IMR-90 (cell line): ENCODE measurements at regions not wholly inside any gene's neighbourhood (a gene's known extent, or its start where the extent isn't known, plus 50 kb on each side); places are given as distances from the start of the nearest gene placed in this dataset.

Experiments
- ATAC-seq: fragments of 200-7000 bp; cut with Tn5 transposase; 2 replicates; pipeline ENCODE4 v1.9.1; 2020; ENCODE audit warnings: low read depth, mild to moderate bottlenecking, moderate library complexity
- BruUV-seq: library from RNA; stranded (reverse); fragments of 400-500 nt; replicated peaks from 2 replicates; lab custom pipeline; 2021; lab: Mats Ljungman, UMichigan
- CTCF ChIA-PET: fragments of 300-600 bp; formaldehyde crosslinking; extraction: SDS; loops from one replicate; lab custom pipeline; 2021; ENCODE audit warnings: antibody characterized with exemption; lab: Yijun Ruan, JAX
- POLR2A ChIA-PET: fragments of 300-600 bp; sonication (Branson Sonifier 250); formaldehyde crosslinking; loops from one replicate; lab custom pipeline; 2022; ENCODE audit warnings: antibody characterized with exemption; ENCODE audit not compliant: unreplicated experiment; lab: Charles Lee
- DNase-seq: peaks from one replicate; pipeline ENCODE4 v3.0.0; 2013
- H2AFZ ChIP-seq: replicated peaks from 2 replicates; pipeline ENCODE3; 2013; ENCODE audit warnings: low read length, mild to moderate bottlenecking; ENCODE audit not compliant: poor library complexity
- H2AK5ac ChIP-seq: 2 replicates; pipeline ENCODE4 v1.6.1; 2013; ENCODE audit warnings: low read depth, low read length, inconsistent platforms
- H2AK9ac ChIP-seq: replicated peaks from 2 replicates; pipeline ENCODE3; 2013; ENCODE audit warnings: mild to moderate bottlenecking, low read depth, low read length, moderate library complexity; ENCODE audit not compliant: poor library complexity
- H2BK120ac ChIP-seq: 2 replicates; pipeline ENCODE4 v1.6.1; 2013; ENCODE audit warnings: low read depth, low read length, inconsistent platforms
- H2BK15ac ChIP-seq: 3 replicates; pipeline ENCODE4 v1.6.1; 2013; ENCODE audit warnings: low read depth, low read length, inconsistent platforms
- H2BK20ac ChIP-seq: 2 replicates; pipeline ENCODE4 v1.6.1; 2013; ENCODE audit warnings: low read depth, mild to moderate bottlenecking, inconsistent platforms, low read length, moderate library complexity
- H2BK5ac ChIP-seq: 2 replicates; pipeline ENCODE4 v1.6.1; 2013; ENCODE audit warnings: mild to moderate bottlenecking, low read depth, low read length, inconsistent platforms; ENCODE audit not compliant: poor library complexity, severe bottlenecking
- H3K14ac ChIP-seq: replicated peaks from 2 replicates; pipeline ENCODE4 v1.6.1; 2013; ENCODE audit warnings: low read depth, low read length, inconsistent platforms
- H3K18ac ChIP-seq: 2 replicates; pipeline ENCODE4 v1.6.1; 2013; ENCODE audit warnings: low read depth, low read length, control low read depth
- H3K23ac ChIP-seq: 2 replicates; pipeline ENCODE4 v1.6.1; 2013; ENCODE audit warnings: low read depth, low read length, inconsistent platforms
- H3K27ac ChIP-seq: 2 replicates; pipeline ENCODE4 v1.5.1; 2013; ENCODE audit warnings: mild to moderate bottlenecking, control low read depth, low read length; ENCODE audit not compliant: insufficient read depth
- H3K27me3 ChIP-seq: 2 replicates; pipeline ENCODE4 v1.6.1; 2013; ENCODE audit warnings: low read length; ENCODE audit not compliant: control insufficient read depth, insufficient read depth
- H3K36me3 ChIP-seq: 2 replicates; pipeline ENCODE4 v1.6.1; 2013; ENCODE audit warnings: low read length, mixed read lengths; ENCODE audit not compliant: control insufficient read depth, insufficient read depth
- H3K4ac ChIP-seq: 2 replicates; pipeline ENCODE4 v1.6.1; 2013; ENCODE audit warnings: low read depth, low read length, inconsistent platforms
- H3K4me1 ChIP-seq: 2 replicates; pipeline ENCODE4 v1.6.1; 2013; ENCODE audit warnings: low read length, mixed read lengths; ENCODE audit not compliant: control insufficient read depth, insufficient read depth
- H3K4me2 ChIP-seq: 2 replicates; pipeline ENCODE4 v1.6.1; 2013; ENCODE audit warnings: low read depth, mild to moderate bottlenecking, control low read depth, low read length, moderate library complexity
- H3K4me3 ChIP-seq: 2 replicates; pipeline ENCODE4 v1.5.1; 2013; ENCODE audit warnings: low read depth, mild to moderate bottlenecking, control low read depth, low read length, moderate library complexity; ENCODE audit not compliant: insufficient read depth
- H3K56ac ChIP-seq: 2 replicates; pipeline ENCODE4 v1.6.1; 2013; ENCODE audit warnings: low read length, inconsistent platforms; ENCODE audit not compliant: insufficient read depth; ENCODE audit errors: extremely low read depth
- H3K79me1 ChIP-seq, 2 experiments: 2 replicates each; pipeline ENCODE4 v1.6.1; 2013; ENCODE audit warnings: low read length in 2 of 2, inconsistent platforms in 1 of 2, low read depth in 1 of 2
- H3K9ac ChIP-seq: 2 replicates; pipeline ENCODE4 v1.6.1; 2013; ENCODE audit warnings: low read depth, low read length, control low read depth
- H3K9me1 ChIP-seq: 2 replicates; pipeline ENCODE4 v1.6.1; 2013; ENCODE audit warnings: low read length, inconsistent platforms; ENCODE audit not compliant: insufficient read depth
- H3K9me3 ChIP-seq: 2 replicates; pipeline ENCODE4 v1.6.1; 2013; ENCODE audit warnings: low read length; ENCODE audit not compliant: control insufficient read depth, insufficient read depth
- H4K20me1 ChIP-seq: 2 replicates; pipeline ENCODE4 v1.6.1; 2013; ENCODE audit warnings: low read length, inconsistent platforms; ENCODE audit not compliant: insufficient read depth
- H4K5ac ChIP-seq: 2 replicates; pipeline ENCODE4 v1.6.1; 2013; ENCODE audit warnings: mild to moderate bottlenecking, low read depth, low read length, control low read depth
- H4K8ac ChIP-seq, 2 experiments: 2 replicates each; pipeline ENCODE4 v1.6.1; 2013; ENCODE audit warnings: low read depth in 2 of 2, low read length in 2 of 2, control low read depth in 1 of 2, inconsistent platforms in 1 of 2
- H4K91ac ChIP-seq: 2 replicates; pipeline ENCODE4 v1.6.1; 2013; ENCODE audit warnings: low read depth, low read length, inconsistent platforms; ENCODE audit not compliant: insufficient read depth
- BHLHE40 ChIP-seq: fragments of 150-350 bp; IDR thresholded peaks from 2 replicates; pipeline ENCODE4 v1.6.1; 2016; ENCODE audit warnings: mild to moderate bottlenecking, low read depth, low read length
- CEBPB ChIP-seq: IDR thresholded peaks from 2 replicates; pipeline ENCODE4 v1.6.1; 2012; ENCODE audit warnings: low read depth, low read length, improper control_type of control experiment
- CHD1 ChIP-seq: IDR thresholded peaks from 2 replicates; pipeline ENCODE4 v1.6.1; 2012; ENCODE audit warnings: low read depth, low read length, improper control_type of control experiment
- CTCF ChIP-seq: conservative IDR thresholded peaks from 2 replicates; pipeline ENCODE4 v1.5.1; 2012; ENCODE audit warnings: mild to moderate bottlenecking, low read depth, low read length, improper control_type of control experiment
- FOS ChIP-seq: fragments of 150-350 bp; IDR thresholded peaks from 2 replicates; pipeline ENCODE4 v1.6.1; 2016; ENCODE audit warnings: low read depth, low read length
- MAZ ChIP-seq: IDR thresholded peaks from 2 replicates; pipeline ENCODE4 v1.6.1; 2012; ENCODE audit warnings: low read depth, mild to moderate bottlenecking, low read length, improper control_type of control experiment, moderate library complexity, borderline replicate concordance
- MXI1 ChIP-seq: IDR thresholded peaks from 2 replicates; pipeline ENCODE4 v1.6.1; 2012; ENCODE audit warnings: low read depth, mild to moderate bottlenecking, low read length, moderate library complexity, borderline replicate concordance
- POLR2A ChIP-seq: IDR thresholded peaks from 2 replicates; pipeline ENCODE4 v1.6.1; 2012; ENCODE audit warnings: mild to moderate bottlenecking, low read depth, low read length
- RAD21 ChIP-seq: IDR thresholded peaks from 2 replicates; pipeline ENCODE4 v1.6.1; 2012; ENCODE audit warnings: low read length, improper control_type of control experiment
- RCOR1 ChIP-seq: IDR thresholded peaks from 2 replicates; pipeline ENCODE4 v1.6.1; 2012; ENCODE audit warnings: mild to moderate bottlenecking, low read length, improper control_type of control experiment; ENCODE audit not compliant: insufficient replicate concordance
- SMC3 ChIP-seq: fragments of 150-350 bp; IDR thresholded peaks from 2 replicates; pipeline ENCODE4 v1.6.1; 2016; ENCODE audit warnings: low read depth, mild to moderate bottlenecking, antibody characterized with exemption, low read length, moderate library complexity
- WGBS, 2 experiments: methylation state at CpG; one replicate each; pipeline versions ENCODE4 v1.1.5 to v1.1.7; 2013; ENCODE audit warnings: missing lambda C conversion rate in 2 of 2; ENCODE audit not compliant: insufficient read length in 1 of 2; ENCODE audit errors: extremely low coverage in 2 of 2; 5-methylcytosine and 5-hydroxymethylcytosine counted together
- dilution Hi-C: fragments of 300-500 bp; cut with HindIII; formaldehyde crosslinking; loops from one replicate; pipeline ENCODE4 v1.14.3; 2018; ENCODE audit warnings: low sequenced_read_pairs; ENCODE audit not compliant: unreplicated experiment
- in situ Hi-C: fragments of 300-500 bp; cut with MboI; formaldehyde crosslinking; loops from 3 replicates; pipeline ENCODE4 v1.14.3; 2019; ENCODE audit warnings: low sequenced_read_pairs, inconsistent platforms, mixed read lengths
- intact Hi-C: fragments of 100-400 bp; cut with micrococcal nuclease; formaldehyde crosslinking; loops from 2 replicates; pipeline ENCODE4 v1.10.0; 2022
- TF ChIP-seq, protein P1 (sequence below): fragments of 150-350 bp; IDR thresholded peaks from 2 replicates; pipeline ENCODE4 v1.6.1; 2016; ENCODE audit warnings: low read depth, mild to moderate bottlenecking, low read length, moderate library complexity, borderline replicate concordance
- TF ChIP-seq, protein P2 (sequence below): fragments of 150-350 bp; IDR thresholded peaks from 2 replicates; pipeline ENCODE4 v1.6.1; 2017; ENCODE audit warnings: mild to moderate bottlenecking, antibody characterized with exemption, low read length, low read depth

GRCh38 chr11:109307366-109307765 lies 114.6 kb upstream of the C11orf87 start:
- no CpG with 5 or more reads among the region's 3 CpGs for WGBS, 2 experiments
- dilution Hi-C loops, result no loop called here
- Histone ChIP-seq H3K9me1 (no peaks in the 10 kb centered on the region), H3K9me3 (no peaks in the 10 kb centered on the region), H2AFZ (no peak overlapping the region), H3K4ac (no peak overlapping the region), H4K20me1 (no peaks in the 10 kb centered on the region), H2AK5ac (no peak overlapping the region), H3K27ac (no peak overlapping the region), H3K36me3 (no peaks in the 10 kb centered on the region), H2BK120ac (no peak overlapping the region), H3K9ac (no peak overlapping the region), H3K14ac (no peak overlapping the region), H3K56ac (no peak overlapping the region), H2BK15ac (no peak overlapping the region), H2BK5ac (no peak overlapping the region), H3K23ac (no peak overlapping the region), H2AK9ac (no peak overlapping the region), H4K91ac (no peak overlapping the region), H3K4me1 (no peaks in the 10 kb centered on the region), H3K18ac (no peak overlapping the region), H2BK20ac (no peak overlapping the region), H4K8ac (no peak overlapping the region), H3K4me2 (no peak overlapping the region), H3K27me3 (no peaks in the 10 kb centered on the region), H3K4me3 (no peak overlapping the region), H3K79me1 (no peaks in the 10 kb centered on the region), H4K5ac (no peak overlapping the region)
- no peak for DNase-seq
- no peak for TF ChIP-seq CTCF
- no peak for TF ChIP-seq CEBPB
- TF ChIP-seq, protein P1, sequence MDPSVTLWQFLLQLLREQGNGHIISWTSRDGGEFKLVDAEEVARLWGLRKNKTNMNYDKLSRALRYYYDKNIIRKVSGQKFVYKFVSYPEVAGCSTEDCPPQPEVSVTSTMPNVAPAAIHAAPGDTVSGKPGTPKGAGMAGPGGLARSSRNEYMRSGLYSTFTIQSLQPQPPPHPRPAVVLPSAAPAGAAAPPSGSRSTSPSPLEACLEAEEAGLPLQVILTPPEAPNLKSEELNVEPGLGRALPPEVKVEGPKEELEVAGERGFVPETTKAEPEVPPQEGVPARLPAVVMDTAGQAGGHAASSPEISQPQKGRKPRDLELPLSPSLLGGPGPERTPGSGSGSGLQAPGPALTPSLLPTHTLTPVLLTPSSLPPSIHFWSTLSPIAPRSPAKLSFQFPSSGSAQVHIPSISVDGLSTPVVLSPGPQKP, result no peak
- TF ChIP-seq MAZ, result no peak
- TF ChIP-seq, protein P2, sequence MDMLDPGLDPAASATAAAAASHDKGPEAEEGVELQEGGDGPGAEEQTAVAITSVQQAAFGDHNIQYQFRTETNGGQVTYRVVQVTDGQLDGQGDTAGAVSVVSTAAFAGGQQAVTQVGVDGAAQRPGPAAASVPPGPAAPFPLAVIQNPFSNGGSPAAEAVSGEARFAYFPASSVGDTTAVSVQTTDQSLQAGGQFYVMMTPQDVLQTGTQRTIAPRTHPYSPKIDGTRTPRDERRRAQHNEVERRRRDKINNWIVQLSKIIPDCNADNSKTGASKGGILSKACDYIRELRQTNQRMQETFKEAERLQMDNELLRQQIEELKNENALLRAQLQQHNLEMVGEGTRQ, result no peak
- no peak for TF ChIP-seq POLR2A
- no peak for TF ChIP-seq RAD21
- TF ChIP-seq FOS, result no peak
- TF ChIP-seq MXI1, result no peak
- no peak for TF ChIP-seq SMC3
- TF ChIP-seq BHLHE40, result no peak
- no peak for TF ChIP-seq CHD1
- no peak for TF ChIP-seq RCOR1
- intact Hi-C loops, result no loop called here
- no TSS peak for BruUV-seq
- ChIA-PET POLR2A (no interaction called here), CTCF (no interaction called here)
- no peak for ATAC-seq
- in situ Hi-C loops, result no loop called here
